ENCODE measurements at regions not wholly inside any gene's neighbourhood (a gene's known extent, or its start where the extent isn't known, plus 50 kb on each side); places are given as distances from the start of the nearest gene placed in this dataset.

DNA sequence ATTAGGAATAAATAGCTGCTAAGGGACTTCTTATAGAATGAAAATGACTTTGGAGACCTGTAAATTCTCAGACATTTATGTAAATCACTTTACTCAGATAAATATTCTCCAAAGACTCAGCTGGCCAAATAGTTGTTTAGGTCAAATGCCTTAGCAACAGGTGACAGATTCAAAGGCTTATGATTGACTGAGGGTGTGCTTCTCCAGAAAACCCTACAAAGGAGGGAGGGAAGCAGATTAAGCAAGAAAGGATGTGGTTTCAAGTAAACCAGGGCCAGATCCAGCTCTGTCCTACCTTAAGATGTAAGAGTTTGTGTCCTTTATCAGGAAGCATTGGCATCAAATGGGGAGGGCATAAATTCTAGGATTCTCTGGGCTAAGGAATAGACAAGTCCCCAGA is 433.0 kb downstream of the TLE1 start:
- TF ChIP-seq, protein P1, sequence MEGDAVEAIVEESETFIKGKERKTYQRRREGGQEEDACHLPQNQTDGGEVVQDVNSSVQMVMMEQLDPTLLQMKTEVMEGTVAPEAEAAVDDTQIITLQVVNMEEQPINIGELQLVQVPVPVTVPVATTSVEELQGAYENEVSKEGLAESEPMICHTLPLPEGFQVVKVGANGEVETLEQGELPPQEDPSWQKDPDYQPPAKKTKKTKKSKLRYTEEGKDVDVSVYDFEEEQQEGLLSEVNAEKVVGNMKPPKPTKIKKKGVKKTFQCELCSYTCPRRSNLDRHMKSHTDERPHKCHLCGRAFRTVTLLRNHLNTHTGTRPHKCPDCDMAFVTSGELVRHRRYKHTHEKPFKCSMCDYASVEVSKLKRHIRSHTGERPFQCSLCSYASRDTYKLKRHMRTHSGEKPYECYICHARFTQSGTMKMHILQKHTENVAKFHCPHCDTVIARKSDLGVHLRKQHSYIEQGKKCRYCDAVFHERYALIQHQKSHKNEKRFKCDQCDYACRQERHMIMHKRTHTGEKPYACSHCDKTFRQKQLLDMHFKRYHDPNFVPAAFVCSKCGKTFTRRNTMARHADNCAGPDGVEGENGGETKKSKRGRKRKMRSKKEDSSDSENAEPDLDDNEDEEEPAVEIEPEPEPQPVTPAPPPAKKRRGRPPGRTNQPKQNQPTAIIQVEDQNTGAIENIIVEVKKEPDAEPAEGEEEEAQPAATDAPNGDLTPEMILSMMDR (IDR thresholded peaks at IDR 0.05; ENCODE audit: poor library complexity) = no peak
- TF ChIP-seq EZH2 (IDR thresholded peaks at IDR 0.05; ENCODE audit: borderline replicate concordance) = no peak

Data from hepatocyte (in vitro differentiated cells).